GM12878 (cell line): ENCODE measurements at regions not wholly inside any gene's neighbourhood (a gene's known extent, or its start where the extent isn't known, plus 50 kb on each side); places are given as distances from the start of the nearest gene placed in this dataset.

Source experiments
- CBX5 ChIP-seq: sonication (generic); IDR thresholded peaks from 2 replicates; pipeline ENCODE4 v1.6.1; 2016; ENCODE audit warnings: low read depth, moderate library complexity, mild to moderate bottlenecking, inconsistent platforms
- EP300 ChIP-seq, 2 experiments: fragments of 150-350 bp in 1 of 2; IDR thresholded peaks; 2 replicates each; pipeline ENCODE4 v1.6.1; 2011 to 2012; ENCODE audit warnings: low read depth in 2 of 2, low read length in 2 of 2, borderline replicate concordance in 1 of 2, improper control_type of control experiment in 1 of 2, inconsistent platforms in 1 of 2; ENCODE audit not compliant: control insufficient read depth in 1 of 2
- ESRRA ChIP-seq: IDR thresholded peaks from 2 replicates; pipeline ENCODE4 v1.6.1; 2012; ENCODE audit warnings: mild to moderate bottlenecking, low read length, improper control_type of control experiment
- HCFC1 ChIP-seq: fragments of 150-350 bp; IDR thresholded peaks from 2 replicates; pipeline ENCODE4 v1.6.1; 2014; ENCODE audit warnings: low read length
- MXI1 ChIP-seq: fragments of 150-350 bp; IDR thresholded peaks from 2 replicates; pipeline ENCODE4 v1.6.1; 2011; ENCODE audit warnings: low read depth, mild to moderate bottlenecking, inconsistent platforms, low read length, improper control_type of control experiment
- NR2C1 ChIP-seq: fragments of 450-650 bp; IDR thresholded peaks from 2 replicates; pipeline ENCODE4 v1.6.1; 2017; ENCODE audit warnings: antibody characterized with exemption, mild to moderate bottlenecking, moderate library complexity
- POLR2A ChIP-seq: IDR thresholded peaks from 2 replicates; pipeline ENCODE4 v1.6.1; 2011; ENCODE audit warnings: low read depth, mild to moderate bottlenecking, low read length
- POLR2AphosphoS5 ChIP-seq: IDR thresholded peaks from 2 replicates; pipeline ENCODE4 v1.6.1; 2011; ENCODE audit warnings: mild to moderate bottlenecking, low read length, inconsistent platforms
- SIN3A ChIP-seq: IDR thresholded peaks from 2 replicates; pipeline ENCODE4 v1.6.1; 2012; ENCODE audit warnings: low read depth, low read length, improper control_type of control experiment
- TBL1XR1 ChIP-seq: IDR thresholded peaks from 2 replicates; pipeline ENCODE4 v1.6.1; 2012; ENCODE audit warnings: low read depth, low read length, improper control_type of control experiment
- YBX1 ChIP-seq: fragments of 450-650 bp; IDR thresholded peaks from 2 replicates; pipeline ENCODE4 v1.6.1; 2016; ENCODE audit warnings: antibody characterized with exemption
- ZZZ3 ChIP-seq: IDR thresholded peaks from 2 replicates; pipeline ENCODE4 v1.6.1; 2011; ENCODE audit warnings: low read depth; ENCODE audit not compliant: control insufficient read depth, insufficient read length
- TF ChIP-seq, protein P1 (sequence below): IDR thresholded peaks from 2 replicates; pipeline ENCODE4 v1.6.1; 2012; ENCODE audit warnings: mild to moderate bottlenecking, low read depth, low read length
- TF ChIP-seq, protein P2 (sequence below), 3 experiments: IDR thresholded peaks in 2 of 3; conservative IDR thresholded peaks in 1 of 3; 2 replicates each; pipeline ENCODE4 v1.5.1; 2011; ENCODE audit warnings: low read depth in 3 of 3, low read length in 3 of 3, mild to moderate bottlenecking in 3 of 3, control low read depth in 2 of 3, moderate library complexity in 2 of 3, inconsistent platforms in 1 of 3, mixed read lengths in 1 of 3; ENCODE audit not compliant: control insufficient read depth in 2 of 3, insufficient read depth in 1 of 3; ENCODE audit errors: extremely low read depth in 1 of 3

DNA sequence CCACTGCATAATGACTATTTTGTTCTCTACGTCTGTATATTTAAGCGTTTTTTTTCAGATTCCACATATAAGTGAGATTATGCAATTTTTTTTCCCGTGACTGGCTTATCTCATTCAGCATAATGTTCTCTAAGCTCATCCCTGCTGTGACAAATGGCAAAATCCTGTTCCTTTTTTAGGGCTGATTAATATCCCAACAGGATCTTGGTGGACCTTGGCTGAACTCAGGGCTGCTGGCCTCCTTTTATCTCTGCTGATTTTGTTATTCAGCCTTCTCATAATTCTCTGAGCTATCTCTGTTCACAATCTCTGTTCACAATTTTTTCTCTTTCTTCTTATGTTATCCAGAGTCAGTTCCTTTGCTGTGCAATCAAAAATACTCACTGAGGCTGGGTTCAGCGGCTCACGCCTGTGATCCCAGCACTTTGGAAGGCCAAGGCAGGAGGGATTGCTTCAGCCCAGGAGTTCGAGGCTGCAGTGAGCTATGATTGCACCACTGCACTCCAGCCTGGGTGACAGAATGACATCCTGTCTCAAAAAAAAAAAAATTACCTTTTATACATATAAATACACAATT lies 1035.9 kb upstream of the AUTS2 start:
- no peak for TF ChIP-seq NR2C1
- TF ChIP-seq YBX1, result no peak
- TF ChIP-seq POLR2AphosphoS5, result no peak
- TF ChIP-seq, protein P1, sequence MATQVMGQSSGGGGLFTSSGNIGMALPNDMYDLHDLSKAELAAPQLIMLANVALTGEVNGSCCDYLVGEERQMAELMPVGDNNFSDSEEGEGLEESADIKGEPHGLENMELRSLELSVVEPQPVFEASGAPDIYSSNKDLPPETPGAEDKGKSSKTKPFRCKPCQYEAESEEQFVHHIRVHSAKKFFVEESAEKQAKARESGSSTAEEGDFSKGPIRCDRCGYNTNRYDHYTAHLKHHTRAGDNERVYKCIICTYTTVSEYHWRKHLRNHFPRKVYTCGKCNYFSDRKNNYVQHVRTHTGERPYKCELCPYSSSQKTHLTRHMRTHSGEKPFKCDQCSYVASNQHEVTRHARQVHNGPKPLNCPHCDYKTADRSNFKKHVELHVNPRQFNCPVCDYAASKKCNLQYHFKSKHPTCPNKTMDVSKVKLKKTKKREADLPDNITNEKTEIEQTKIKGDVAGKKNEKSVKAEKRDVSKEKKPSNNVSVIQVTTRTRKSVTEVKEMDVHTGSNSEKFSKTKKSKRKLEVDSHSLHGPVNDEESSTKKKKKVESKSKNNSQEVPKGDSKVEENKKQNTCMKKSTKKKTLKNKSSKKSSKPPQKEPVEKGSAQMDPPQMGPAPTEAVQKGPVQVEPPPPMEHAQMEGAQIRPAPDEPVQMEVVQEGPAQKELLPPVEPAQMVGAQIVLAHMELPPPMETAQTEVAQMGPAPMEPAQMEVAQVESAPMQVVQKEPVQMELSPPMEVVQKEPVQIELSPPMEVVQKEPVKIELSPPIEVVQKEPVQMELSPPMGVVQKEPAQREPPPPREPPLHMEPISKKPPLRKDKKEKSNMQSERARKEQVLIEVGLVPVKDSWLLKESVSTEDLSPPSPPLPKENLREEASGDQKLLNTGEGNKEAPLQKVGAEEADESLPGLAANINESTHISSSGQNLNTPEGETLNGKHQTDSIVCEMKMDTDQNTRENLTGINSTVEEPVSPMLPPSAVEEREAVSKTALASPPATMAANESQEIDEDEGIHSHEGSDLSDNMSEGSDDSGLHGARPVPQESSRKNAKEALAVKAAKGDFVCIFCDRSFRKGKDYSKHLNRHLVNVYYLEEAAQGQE, result no peak
- TF ChIP-seq HCFC1, result no peak
- TF ChIP-seq MXI1, result no peak
- TF ChIP-seq, protein P2, sequence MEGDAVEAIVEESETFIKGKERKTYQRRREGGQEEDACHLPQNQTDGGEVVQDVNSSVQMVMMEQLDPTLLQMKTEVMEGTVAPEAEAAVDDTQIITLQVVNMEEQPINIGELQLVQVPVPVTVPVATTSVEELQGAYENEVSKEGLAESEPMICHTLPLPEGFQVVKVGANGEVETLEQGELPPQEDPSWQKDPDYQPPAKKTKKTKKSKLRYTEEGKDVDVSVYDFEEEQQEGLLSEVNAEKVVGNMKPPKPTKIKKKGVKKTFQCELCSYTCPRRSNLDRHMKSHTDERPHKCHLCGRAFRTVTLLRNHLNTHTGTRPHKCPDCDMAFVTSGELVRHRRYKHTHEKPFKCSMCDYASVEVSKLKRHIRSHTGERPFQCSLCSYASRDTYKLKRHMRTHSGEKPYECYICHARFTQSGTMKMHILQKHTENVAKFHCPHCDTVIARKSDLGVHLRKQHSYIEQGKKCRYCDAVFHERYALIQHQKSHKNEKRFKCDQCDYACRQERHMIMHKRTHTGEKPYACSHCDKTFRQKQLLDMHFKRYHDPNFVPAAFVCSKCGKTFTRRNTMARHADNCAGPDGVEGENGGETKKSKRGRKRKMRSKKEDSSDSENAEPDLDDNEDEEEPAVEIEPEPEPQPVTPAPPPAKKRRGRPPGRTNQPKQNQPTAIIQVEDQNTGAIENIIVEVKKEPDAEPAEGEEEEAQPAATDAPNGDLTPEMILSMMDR (IDR thresholded peaks at IDR 0.05 in 2 of 3, conservative IDR thresholded peaks at IDR 0.05 in 1 of 3; ENCODE audit: control insufficient read depth in 2 of 3, extremely low read depth in 1 of 3, insufficient read depth in 1 of 3, low read depth in 3 of 3, low read length in 3 of 3), result no peak
- no peak for TF ChIP-seq EP300 (IDR thresholded peaks at IDR 0.05; ENCODE audit: borderline replicate concordance in 1 of 2, control insufficient read depth in 1 of 2, low read depth in 2 of 2, low read length in 2 of 2)
- no peak for TF ChIP-seq CBX5
- no peak for TF ChIP-seq SIN3A
- no peak for TF ChIP-seq ESRRA
- TF ChIP-seq POLR2A, result no peak
- no peak for TF ChIP-seq TBL1XR1
- TF ChIP-seq ZZZ3, result no peak
